ENCODE measurements at regions not wholly inside any gene's neighbourhood (a gene's known extent, or its start where the extent isn't known, plus 50 kb on each side); places are given as distances from the start of the nearest gene placed in this dataset.

GRCh38 chr19:31572102-31572975, 223.1 kb upstream of the TSHZ3 start:
- TF ChIP-seq CTCF (IDR thresholded peaks at IDR 0.05; ENCODE audit: insufficient read depth, low read length) (no peak), REST (IDR thresholded peaks at IDR 0.05; ENCODE audit: insufficient replicate concordance, low read depth) (no peak)

Measured in HL-60 (cell line).